BE2C (cell line): ENCODE measurements at regions not wholly inside any gene's neighbourhood (a gene's known extent, or its start where the extent isn't known, plus 50 kb on each side); places are given as distances from the start of the nearest gene placed in this dataset.

Source experiments
- DNase-seq: peaks from one replicate; pipeline ENCODE4 v3.0.0-alpha.2; 2020
- H3K27me3 ChIP-seq: fragments of 250-450 bp; sonication (Bioruptor Pico); 2 replicates; pipeline ENCODE4 v1.5.1; 2020; ENCODE audit warnings: mild to moderate bottlenecking
- H3K36me3 ChIP-seq: fragments of 250-450 bp; sonication (Bioruptor Pico); 2 replicates; pipeline ENCODE4 v1.5.1; 2020; ENCODE audit warnings: mild to moderate bottlenecking
- H3K4me1 ChIP-seq: fragments of 250-450 bp; sonication (Bioruptor Pico); 2 replicates; pipeline ENCODE4 v1.5.1; 2020
- H3K4me3 ChIP-seq: 2 replicates; pipeline ENCODE4 v1.5.1; 2011; ENCODE audit warnings: low read depth, low read length
- H3K9me3 ChIP-seq: fragments of 250-450 bp; sonication (Bioruptor Pico); 2 replicates; pipeline ENCODE4 v1.5.1; 2020
- CTCF ChIP-seq: IDR thresholded peaks from 2 replicates; pipeline ENCODE4 v1.5.1; 2012; ENCODE audit warnings: mild to moderate bottlenecking, low read depth, low read length

GRCh38 chr22:42194104-42194851 lies 63.7 kb upstream of the CYP2D6 start:
- DNase-seq, result no peak
- H3K36me3 ChIP-seq, result no peaks in the 10 kb centered on the region; the same call in 1 of the 2 replicates
- H3K9me3 ChIP-seq, result no peaks in the 10 kb centered on the region
- TF ChIP-seq CTCF, result no peak
- H3K4me1 ChIP-seq, result no peaks in the 10 kb centered on the region
- H3K27me3 ChIP-seq, result no peaks in the 10 kb centered on the region
- no peak overlapping the region for H3K4me3 ChIP-seq

- Histone ChIP-seq H3K4me3 (no peak overlapping the region), H3K9me3 (no peaks in the 10 kb centered on the region), H3K27me3 (no peaks in the 10 kb centered on the region), H3K4me1 (no peaks in the 10 kb centered on the region), H3K36me3 (no peaks in the 10 kb centered on the region; the same call in 1 of the 2 replicates)
- no peak for DNase-seq
- no peak for TF ChIP-seq CTCF
Observed at GRCh38 chr22:42192547-42192946, 61.9 kb upstream of the CYP2D6 start.

GRCh38 chr22:42190274-42190673 lies 59.7 kb upstream of the CYP2D6 start:
- no peaks in the 10 kb centered on the region for H3K27me3 ChIP-seq
- H3K9me3 ChIP-seq, result no peaks in the 10 kb centered on the region
- no peak for TF ChIP-seq CTCF
- H3K36me3 ChIP-seq, result no peaks in the 10 kb centered on the region; the same call in 1 of the 2 replicates
- H3K4me1 ChIP-seq, result no peaks in the 10 kb centered on the region
- no peak overlapping the region for H3K4me3 ChIP-seq
- DNase-seq, result no peak

- H3K27me3 ChIP-seq, result no peaks in the 10 kb centered on the region
- H3K9me3 ChIP-seq, result no peaks in the 10 kb centered on the region
- no peaks in the 10 kb centered on the region for H3K4me1 ChIP-seq
- TF ChIP-seq CTCF, result no peak
- no peak overlapping the region for H3K4me3 ChIP-seq
- DNase-seq, result no peak
- H3K36me3 ChIP-seq, result no peaks in the 10 kb centered on the region; the same call in 1 of the 2 replicates
Observed at GRCh38 chr22:42189761-42190160, 59.2 kb upstream of the CYP2D6 start.

- no peaks in the 10 kb centered on the region for H3K9me3 ChIP-seq
- no peak overlapping the region for H3K4me3 ChIP-seq
- no peaks in the 10 kb centered on the region; the same call in 1 of the 2 replicates for H3K36me3 ChIP-seq
- no peak for DNase-seq
- TF ChIP-seq CTCF, result no peak
- H3K27me3 ChIP-seq, result no peaks in the 10 kb centered on the region
- no peaks in the 10 kb centered on the region for H3K4me1 ChIP-seq
Observed at GRCh38 chr22:42188808-42189447, 58.3 kb upstream of the CYP2D6 start.

GRCh38 chr22:42187646-42188045 lies 57.0 kb upstream of the CYP2D6 start:
- Histone ChIP-seq H3K4me1 (no peaks in the 10 kb centered on the region), H3K27me3 (no peaks in the 10 kb centered on the region), H3K4me3 (no peak overlapping the region), H3K9me3 (no peaks in the 10 kb centered on the region), H3K36me3 (no peaks in the 10 kb centered on the region; the same call in 1 of the 2 replicates)
- no peak for TF ChIP-seq CTCF
- no peak for DNase-seq
